BE2C (cell line): ENCODE measurements at regions not wholly inside any gene's neighbourhood (a gene's known extent, or its start where the extent isn't known, plus 50 kb on each side); places are given as distances from the start of the nearest gene placed in this dataset.
"Not testable (repeated sequence)": the region's sequence is repeated elsewhere in the genome, so short reads cannot be mapped to it uniquely, and the experiment has no call there.

Experiments
- DNase-seq: peaks from one replicate; pipeline ENCODE4 v3.0.0-alpha.2; 2020
- H3K27me3 ChIP-seq: fragments of 250-450 bp; sonication (Bioruptor Pico); 2 replicates; pipeline ENCODE4 v1.5.1; 2020; ENCODE audit warnings: mild to moderate bottlenecking
- H3K36me3 ChIP-seq: fragments of 250-450 bp; sonication (Bioruptor Pico); 2 replicates; pipeline ENCODE4 v1.5.1; 2020; ENCODE audit warnings: mild to moderate bottlenecking
- H3K4me1 ChIP-seq: fragments of 250-450 bp; sonication (Bioruptor Pico); 2 replicates; pipeline ENCODE4 v1.5.1; 2020
- H3K4me3 ChIP-seq: 2 replicates; pipeline ENCODE4 v1.5.1; 2011; ENCODE audit warnings: low read depth, low read length
- H3K9me3 ChIP-seq: fragments of 250-450 bp; sonication (Bioruptor Pico); 2 replicates; pipeline ENCODE4 v1.5.1; 2020
- CTCF ChIP-seq: IDR thresholded peaks from 2 replicates; pipeline ENCODE4 v1.5.1; 2012; ENCODE audit warnings: mild to moderate bottlenecking, low read depth, low read length

- no peak for DNase-seq
- no peaks in the 10 kb centered on the region for H3K4me1 ChIP-seq
- no peaks in the 10 kb centered on the region for H3K36me3 ChIP-seq
- H3K4me3 ChIP-seq = no peak overlapping the region
- H3K9me3 ChIP-seq = peaks cover 4% of the 10 kb centered on the region; the same call in 1 of the 2 replicates
- TF ChIP-seq CTCF = no peak
- no peaks in the 10 kb centered on the region for H3K27me3 ChIP-seq
Measured at GRCh38 chr16:16983582-16983981, 487.2 kb downstream of the XYLT1 start.

GRCh38 chr16:16984091-16984490 lies 486.7 kb downstream of the XYLT1 start:
- H3K9me3 ChIP-seq, H3K4me3 ChIP-seq, H3K4me1 ChIP-seq, DNase-seq, H3K36me3 ChIP-seq, H3K27me3 ChIP-seq: not testable (repeated sequence)

- no peak for DNase-seq
- Histone ChIP-seq H3K9me3 (peaks cover 4% of the 10 kb centered on the region; the same call in 1 of the 2 replicates), H3K27me3 (no peaks in the 10 kb centered on the region), H3K4me3 (no peak overlapping the region), H3K36me3 (no peaks in the 10 kb centered on the region), H3K4me1 (no peaks in the 10 kb centered on the region)
- TF ChIP-seq CTCF = no peak
Measured at GRCh38 chr16:16985707-16986106, 485.1 kb downstream of the XYLT1 start.

- TF ChIP-seq CTCF = no peak
Measured at GRCh38 chr16:16988963-16989362, 481.8 kb downstream of the XYLT1 start.

GRCh38 chr16:16989368-16989767 lies 481.4 kb downstream of the XYLT1 start:
- TF ChIP-seq CTCF = no peak
- Histone ChIP-seq H3K4me3 (no peak overlapping the region), H3K4me1 (no peaks in the 10 kb centered on the region), H3K27me3 (no peaks in the 10 kb centered on the region), H3K36me3 (no peaks in the 10 kb centered on the region), H3K9me3 (peaks cover 4% of the 10 kb centered on the region; the same call in 1 of the 2 replicates)
- DNase-seq = no peak

More at GRCh38 chr16:16988963-16989362, 481.8 kb downstream of the XYLT1 start:
- DNase-seq = no peak
- H3K4me1 ChIP-seq = no peaks in the 10 kb centered on the region
- no peaks in the 10 kb centered on the region for H3K27me3 ChIP-seq
- no peaks in the 10 kb centered on the region for H3K36me3 ChIP-seq
- peaks cover 4% of the 10 kb centered on the region; the same call in 1 of the 2 replicates for H3K9me3 ChIP-seq
- H3K4me3 ChIP-seq = no peak overlapping the region

GRCh38 chr16:16991711-16992110 lies 479.0 kb downstream of the XYLT1 start:
- peak; percentile 26; the same call in 1 of the 2 replicates for TF ChIP-seq CTCF
- Histone ChIP-seq H3K36me3 (no peaks in the 10 kb centered on the region), H3K4me1 (no peaks in the 10 kb centered on the region), H3K27me3 (no peaks in the 10 kb centered on the region), H3K4me3 (no peak overlapping the region), H3K9me3 (no peaks in the 10 kb centered on the region)
- DNase-seq = no peak
